NCI-H1105 treated with DMSO at 0.1 percent for 48 hours (cell line): ENCODE measurements at regions not wholly inside any gene's neighbourhood (a gene's known extent, or its start where the extent isn't known, plus 50 kb on each side); places are given as distances from the start of the nearest gene placed in this dataset.
A peak's percentile ranks its signal among the peaks of the same experiment; 100 is the strongest.

Experiments
- DNase-seq: peaks from one replicate; lab custom pipeline; 2025; lab: John Stamatoyannopoulos, UW

DNA sequence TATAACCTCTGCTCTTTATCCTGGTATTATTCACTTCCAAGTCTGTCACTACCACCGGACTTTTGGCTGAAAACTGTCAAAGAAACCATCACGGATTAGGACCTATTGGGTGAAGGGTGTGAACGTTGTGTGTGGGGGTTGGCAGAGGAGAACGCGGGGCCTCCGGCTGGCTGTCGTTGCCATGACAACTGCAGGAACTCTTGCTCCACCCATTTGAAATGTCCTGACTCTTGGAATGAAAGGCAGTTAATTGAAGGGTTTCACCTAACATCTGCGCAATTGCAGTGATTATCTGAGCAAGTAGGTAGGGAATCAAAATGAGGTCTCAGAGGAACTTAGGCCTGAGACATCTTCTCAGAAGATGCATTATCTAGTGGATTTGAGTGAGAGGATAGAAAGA is 60.9 kb upstream of the CLMP start:
- DNase-seq = peak; percentile 11

- DNase-seq = no peak
These were observed 59.3 kb upstream of the CLMP start for GRCh38 chr11:123254357-123254756.

DNA sequence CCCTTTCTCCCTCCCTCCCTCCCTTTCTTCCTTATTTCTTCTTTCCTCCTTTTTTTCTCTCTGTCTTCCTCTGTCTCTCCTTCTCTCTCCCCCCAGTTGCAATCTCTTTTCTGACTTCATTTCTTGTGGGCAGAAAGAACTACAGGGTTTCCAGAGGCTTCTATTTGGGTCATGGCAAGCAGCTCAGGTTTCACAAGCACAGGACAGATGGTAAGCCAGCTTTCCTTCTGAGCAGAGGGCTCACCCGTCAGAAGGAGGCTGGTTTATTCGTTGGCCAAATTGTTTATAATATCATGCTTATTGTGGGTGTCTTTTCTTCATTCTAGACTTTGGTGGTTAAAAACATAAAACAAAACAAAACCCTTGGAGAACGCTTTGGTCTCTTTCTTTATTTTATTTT is 58.9 kb upstream of the CLMP start:
- DNase-seq = no peak

GRCh38 chr11:123253223-123253622 is 58.2 kb upstream of the CLMP start:
- DNase-seq = no peak

GRCh38 chr11:123251657-123252344 is 56.8 kb upstream of the CLMP start:
- DNase-seq = no peak

DNA sequence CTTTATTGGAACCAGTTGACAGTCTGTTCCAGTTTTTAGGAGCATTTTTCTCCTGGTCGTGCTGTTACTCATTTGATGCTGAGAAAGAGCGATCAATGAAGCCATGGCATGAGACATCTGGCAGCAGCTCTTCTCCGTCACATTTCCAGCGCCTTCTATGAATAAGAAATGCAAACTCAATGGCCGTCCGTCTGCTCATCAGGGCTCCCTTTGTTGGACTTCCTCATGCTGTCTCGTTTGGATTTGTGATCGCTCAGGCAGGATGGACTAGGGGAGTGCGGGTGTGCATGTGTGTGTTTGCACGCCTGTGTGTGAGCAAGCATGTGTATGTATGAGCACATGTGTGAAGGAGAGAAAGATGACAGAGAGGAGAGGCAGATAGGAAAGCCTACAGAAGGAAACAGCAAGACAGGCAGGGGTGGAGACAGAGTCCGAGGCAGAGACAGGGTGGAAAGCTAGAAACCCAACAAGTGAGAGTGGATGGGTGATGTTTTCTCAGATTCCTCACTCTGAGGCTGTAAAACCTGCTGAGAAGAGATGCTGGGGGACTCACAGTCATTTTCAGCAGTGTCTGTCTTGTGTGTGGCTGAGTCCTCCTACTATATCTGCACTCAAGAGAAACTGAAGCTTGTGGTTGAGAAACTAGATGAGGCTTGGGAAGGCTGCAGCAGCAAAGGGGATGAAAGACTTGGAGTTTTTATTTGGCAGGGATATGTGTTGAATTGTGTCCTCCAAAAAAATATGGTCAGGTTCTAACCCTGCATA is 56.0 kb upstream of the CLMP start:
- no peak for DNase-seq

GRCh38 chr11:123249354-123249753 is 54.3 kb upstream of the CLMP start:
- DNase-seq = no peak

DNA sequence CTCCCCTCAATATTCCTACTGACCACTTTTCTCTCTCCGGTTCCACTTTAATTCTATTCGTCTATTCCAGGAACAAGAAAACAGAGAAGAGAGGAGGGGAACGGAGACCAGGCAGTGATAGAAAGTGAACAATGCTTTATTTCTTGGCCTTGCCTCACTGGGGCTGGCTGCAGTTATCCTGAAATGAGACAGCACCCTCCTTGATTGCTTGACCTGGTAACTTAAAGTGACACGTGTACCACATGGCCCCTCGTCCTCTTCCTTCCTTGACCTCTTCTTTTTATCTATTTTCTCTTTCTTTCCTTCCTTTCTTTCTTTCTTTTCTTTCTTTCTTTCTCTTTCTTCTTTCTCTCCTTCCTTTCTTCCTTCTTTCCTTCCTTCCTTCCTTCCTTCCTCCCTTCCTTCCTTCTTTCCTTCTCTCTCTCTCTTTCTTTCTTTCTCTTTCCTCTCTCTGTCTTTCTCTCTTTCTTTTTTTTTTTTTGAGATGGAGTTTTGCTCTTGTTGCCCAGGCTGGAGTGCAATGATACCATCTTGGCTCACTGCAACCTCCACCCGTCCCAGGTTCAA is 52.8 kb upstream of the CLMP start:
- DNase-seq = no peak

DNA sequence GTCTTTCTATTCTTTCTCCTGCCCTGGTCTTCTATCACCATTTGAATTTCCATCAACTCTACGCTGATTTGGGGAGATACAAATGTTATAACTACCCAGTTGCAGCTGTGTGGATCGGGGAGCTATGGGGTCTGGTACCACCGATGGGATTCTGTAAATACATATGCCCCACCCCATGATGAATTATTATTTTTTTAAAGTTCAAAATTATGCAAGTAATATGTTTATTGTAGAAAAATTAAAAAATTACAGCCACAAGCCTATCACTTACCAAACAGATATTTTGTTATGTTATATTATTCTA is 52.4 kb upstream of the CLMP start:
- no peak for DNase-seq

- peak; percentile 82 for DNase-seq
These were observed 51.9 kb upstream of the CLMP start for GRCh38 chr11:123246749-123247495.

DNA sequence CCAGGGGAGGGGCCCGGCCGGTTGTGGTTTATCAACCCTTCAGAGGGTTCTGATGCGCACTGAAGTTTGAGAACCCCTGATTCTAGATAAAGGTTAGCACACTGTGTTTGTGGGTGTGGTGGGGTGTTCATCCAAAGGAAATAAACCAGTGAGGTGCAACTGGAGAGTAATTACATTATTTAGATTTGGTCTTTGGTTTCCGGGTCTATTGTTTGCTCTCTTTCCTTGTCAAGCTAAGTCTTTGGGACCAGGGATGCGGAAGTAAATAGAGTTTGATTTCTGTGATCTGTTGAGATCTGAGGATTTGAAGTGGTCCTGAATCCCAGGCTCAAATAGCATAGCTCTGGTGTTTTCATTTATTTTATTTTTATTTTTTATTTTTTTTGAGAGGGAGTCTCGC is 50.5 kb upstream of the CLMP start:
- DNase-seq = no peak
